ENCODE measurements at regions not wholly inside any gene's neighbourhood (a gene's known extent, or its start where the extent isn't known, plus 50 kb on each side); places are given as distances from the start of the nearest gene placed in this dataset.
A peak's percentile ranks its signal among the peaks of the same experiment; 100 is the strongest.

- intact Hi-C loops (cut with DNase I) = no loop called here
- no peak for ATAC-seq
- no peak for DNase-seq (ENCODE audit: low spot score)
Observed at GRCh38 chr11:123272565-123272964, 77.5 kb upstream of the CLMP start.

- ATAC-seq (no peak), DNase-seq (ENCODE audit: low spot score) (no peak)
- intact Hi-C loops (cut with DNase I) = no loop called here
Observed at GRCh38 chr11:123268156-123268555, 73.1 kb upstream of the CLMP start.

- DNase-seq (ENCODE audit: low spot score) (no peak), ATAC-seq (no peak)
- intact Hi-C loops (cut with DNase I) = no loop called here
Observed at GRCh38 chr11:123265951-123266350, 70.9 kb upstream of the CLMP start.

- intact Hi-C loops (cut with DNase I) = no loop called here
- DNase-seq (ENCODE audit: low spot score) (no peak), ATAC-seq (no peak)
Observed at GRCh38 chr11:123264431-123264780, 69.4 kb upstream of the CLMP start.

GRCh38 chr11:123261345-123262106 is 66.5 kb upstream of the CLMP start:
- DNase-seq (ENCODE audit: low spot score) (peak; percentile 89), ATAC-seq (peak; percentile 91)
- intact Hi-C loops (cut with DNase I) = no loop called here

GRCh38 chr11:123260511-123261211 is 65.6 kb upstream of the CLMP start:
- intact Hi-C loops (cut with DNase I) = no loop called here
- DNase-seq (ENCODE audit: low spot score) (no peak), ATAC-seq (no peak)

GRCh38 chr11:123258877-123259276 is 63.8 kb upstream of the CLMP start:
- intact Hi-C loops (cut with DNase I) = no loop called here
- DNase-seq (ENCODE audit: low spot score) (no peak), ATAC-seq (no peak)

GRCh38 chr11:123257370-123257769 is 62.3 kb upstream of the CLMP start:
- intact Hi-C loops (cut with DNase I) = no loop called here
- ATAC-seq (no peak), DNase-seq (ENCODE audit: low spot score) (no peak)

- DNase-seq (ENCODE audit: low spot score) (no peak), ATAC-seq (peak; percentile 51)
- intact Hi-C loops (cut with DNase I) = no loop called here
Observed at GRCh38 chr11:123255909-123256308, 60.9 kb upstream of the CLMP start.

GRCh38 chr11:123254357-123254756 is 59.3 kb upstream of the CLMP start:
- ATAC-seq = no peak
- intact Hi-C loops (cut with DNase I) = no loop called here
- DNase-seq (ENCODE audit: low spot score) = no peak

GRCh38 chr11:123253911-123254310 is 58.9 kb upstream of the CLMP start:
- DNase-seq (ENCODE audit: low spot score) = no peak
- intact Hi-C loops (cut with DNase I) = no loop called here
- ATAC-seq = no peak

GRCh38 chr11:123253223-123253622 is 58.2 kb upstream of the CLMP start:
- ATAC-seq (no peak), DNase-seq (ENCODE audit: low spot score) (no peak)
- intact Hi-C loops (cut with DNase I) = no loop called here

- peak; percentile 83 for DNase-seq (ENCODE audit: low spot score)
- ATAC-seq = peak; percentile 92
- intact Hi-C loops (cut with DNase I) = no loop called here
Observed at GRCh38 chr11:123251657-123252344, 56.8 kb upstream of the CLMP start.

- intact Hi-C loops (cut with DNase I) = no loop called here
- ATAC-seq = no peak
- DNase-seq (ENCODE audit: low spot score) = no peak
Observed at GRCh38 chr11:123250892-123251656, 56.0 kb upstream of the CLMP start.

GRCh38 chr11:123249354-123249753 is 54.3 kb upstream of the CLMP start:
- DNase-seq (ENCODE audit: low spot score) = no peak
- intact Hi-C loops (cut with DNase I) = loop anchor here (5.0 kb wide), 1 partner anchor 137 kb away; no protein-coding TSS in a partner anchor
- no peak for ATAC-seq

- DNase-seq (ENCODE audit: low spot score) = no peak
- no peak for ATAC-seq
- intact Hi-C loops (cut with DNase I) = loop anchor here (5.0 kb wide), 1 partner anchor 136 kb away; no protein-coding TSS in a partner anchor
Observed at GRCh38 chr11:123247813-123248379, 52.8 kb upstream of the CLMP start.

GRCh38 chr11:123247496-123247799 is 52.4 kb upstream of the CLMP start:
- intact Hi-C loops (cut with DNase I) = loop anchor here (5.0 kb wide), 1 partner anchor 135 kb away; no protein-coding TSS in a partner anchor
- DNase-seq (ENCODE audit: low spot score) (no peak), ATAC-seq (no peak)

GRCh38 chr11:123246749-123247495 is 51.9 kb upstream of the CLMP start:
- DNase-seq (ENCODE audit: low spot score) (peak; percentile 90), ATAC-seq (peak; percentile 79)
- intact Hi-C loops (cut with DNase I) = loop anchor here (5.0 kb wide), 1 partner anchor 135 kb away; no protein-coding TSS in a partner anchor

Measured in sciatic nerve (tissue), 2 donors.